HepG2 (cell line): ENCODE measurements at regions not wholly inside any gene's neighbourhood (a gene's known extent, or its start where the extent isn't known, plus 50 kb on each side); places are given as distances from the start of the nearest gene placed in this dataset.

Experiments used
- ELF1 ChIP-seq: sonication (generic); formaldehyde crosslinking; IDR thresholded peaks from 2 replicates; pipeline ENCODE4 v1.4.0; 2020; ENCODE audit warnings: missing genetic modification reagents
- MLX ChIP-seq: IDR thresholded peaks from 2 replicates; pipeline ENCODE4 v1.6.1; 2016
- NKX3-1 ChIP-seq: sonication (generic); formaldehyde crosslinking; IDR thresholded peaks from 2 replicates; pipeline ENCODE4 v1.5.0; 2020; ENCODE audit warnings: missing genetic modification reagents
- ZBTB33 ChIP-seq: sonication (generic); formaldehyde crosslinking; IDR thresholded peaks from 2 replicates; pipeline ENCODE4 v1.4.0; 2020; ENCODE audit warnings: missing genetic modification reagents
- ZNF234 ChIP-seq: sonication (generic); formaldehyde crosslinking; conservative IDR thresholded peaks from 2 replicates; pipeline ENCODE4 v1.5.1; 2020; ENCODE audit warnings: mild to moderate bottlenecking, missing genetic modification reagents
- ZNF3 ChIP-seq: IDR thresholded peaks from 2 replicates; pipeline ENCODE4 v1.7.0; 2017; ENCODE audit warnings: inconsistent platforms
- TF ChIP-seq, protein P1 (sequence below): sonication (generic); formaldehyde crosslinking; IDR thresholded peaks from 2 replicates; pipeline ENCODE4 v1.5.0; 2020; ENCODE audit warnings: mild to moderate bottlenecking, missing genetic modification reagents, moderate library complexity
- TF ChIP-seq, protein P2 (sequence below): sonication (generic); formaldehyde crosslinking; IDR thresholded peaks from 2 replicates; pipeline ENCODE4 v1.4.0; 2020; ENCODE audit warnings: missing genetic modification reagents

- no peak for TF ChIP-seq ZNF3 (CRISPR knock-in tag)
- TF ChIP-seq, protein P1, sequence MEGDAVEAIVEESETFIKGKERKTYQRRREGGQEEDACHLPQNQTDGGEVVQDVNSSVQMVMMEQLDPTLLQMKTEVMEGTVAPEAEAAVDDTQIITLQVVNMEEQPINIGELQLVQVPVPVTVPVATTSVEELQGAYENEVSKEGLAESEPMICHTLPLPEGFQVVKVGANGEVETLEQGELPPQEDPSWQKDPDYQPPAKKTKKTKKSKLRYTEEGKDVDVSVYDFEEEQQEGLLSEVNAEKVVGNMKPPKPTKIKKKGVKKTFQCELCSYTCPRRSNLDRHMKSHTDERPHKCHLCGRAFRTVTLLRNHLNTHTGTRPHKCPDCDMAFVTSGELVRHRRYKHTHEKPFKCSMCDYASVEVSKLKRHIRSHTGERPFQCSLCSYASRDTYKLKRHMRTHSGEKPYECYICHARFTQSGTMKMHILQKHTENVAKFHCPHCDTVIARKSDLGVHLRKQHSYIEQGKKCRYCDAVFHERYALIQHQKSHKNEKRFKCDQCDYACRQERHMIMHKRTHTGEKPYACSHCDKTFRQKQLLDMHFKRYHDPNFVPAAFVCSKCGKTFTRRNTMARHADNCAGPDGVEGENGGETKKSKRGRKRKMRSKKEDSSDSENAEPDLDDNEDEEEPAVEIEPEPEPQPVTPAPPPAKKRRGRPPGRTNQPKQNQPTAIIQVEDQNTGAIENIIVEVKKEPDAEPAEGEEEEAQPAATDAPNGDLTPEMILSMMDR: no peak
- TF ChIP-seq ZNF234 (CRISPR knock-in tag): no peak
- TF ChIP-seq, protein P2, sequence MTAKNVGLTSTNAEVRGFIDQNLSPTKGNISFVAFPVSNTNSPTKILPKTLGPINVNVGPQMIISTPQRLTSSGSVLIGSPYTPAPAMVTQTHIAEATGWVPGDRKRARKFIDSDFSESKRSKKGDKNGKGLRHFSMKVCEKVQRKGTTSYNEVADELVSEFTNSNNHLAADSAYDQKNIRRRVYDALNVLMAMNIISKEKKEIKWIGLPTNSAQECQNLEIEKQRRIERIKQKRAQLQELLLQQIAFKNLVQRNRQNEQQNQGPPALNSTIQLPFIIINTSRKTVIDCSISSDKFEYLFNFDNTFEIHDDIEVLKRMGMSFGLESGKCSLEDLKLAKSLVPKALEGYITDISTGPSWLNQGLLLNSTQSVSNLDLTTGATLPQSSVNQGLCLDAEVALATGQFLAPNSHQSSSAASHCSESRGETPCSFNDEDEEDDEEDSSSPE (CRISPR knock-in tag): no peak
- TF ChIP-seq MLX (CRISPR knock-in tag): no peak
- TF ChIP-seq ELF1 (CRISPR knock-in tag): no peak
- TF ChIP-seq ZBTB33 (CRISPR knock-in tag): no peak
- no peak for TF ChIP-seq NKX3-1 (CRISPR knock-in tag)
Measured at GRCh38 chrX:64853424-64853823, 122.8 kb downstream of the ZC4H2 start.
